CD4-positive, alpha-beta T cell treated with Interferon gamma for 1 hour (primary cell): ENCODE measurements at regions not wholly inside any gene's neighbourhood (a gene's known extent, or its start where the extent isn't known, plus 50 kb on each side); places are given as distances from the start of the nearest gene placed in this dataset.

ENCODE experiments used
- DNase-seq: peaks from one replicate; pipeline ENCODE4 v3.0.0-alpha.2; 2020

GRCh38 chr6:100944644-100945043, 63.5 kb upstream of the ASCC3 start:
- no peak for DNase-seq

GRCh38 chr6:100946021-100946540, 65.0 kb upstream of the ASCC3 start:
- DNase-seq = no peak

- DNase-seq = no peak
These were observed 65.6 kb upstream of the ASCC3 start for GRCh38 chr6:100946711-100947110.

GRCh38 chr6:100948381-100949133, 67.4 kb upstream of the ASCC3 start:
- DNase-seq = no peak

- DNase-seq = no peak
These were observed 70.9 kb upstream of the ASCC3 start for GRCh38 chr6:100952006-100952405.

GRCh38 chr6:100959280-100959679, 78.2 kb upstream of the ASCC3 start:
- no peak for DNase-seq

GRCh38 chr6:100962466-100962865, 81.3 kb upstream of the ASCC3 start:
- no peak for DNase-seq

GRCh38 chr6:100965067-100965466, 83.9 kb upstream of the ASCC3 start:
- DNase-seq = no peak

- no peak for DNase-seq
These were observed 87.8 kb upstream of the ASCC3 start for GRCh38 chr6:100968949-100969348.

GRCh38 chr6:100979267-100979666, 98.1 kb upstream of the ASCC3 start:
- no peak for DNase-seq

GRCh38 chr6:100980949-100981348, 99.8 kb upstream of the ASCC3 start:
- DNase-seq = no peak

GRCh38 chr6:100986921-100987320, 105.8 kb upstream of the ASCC3 start:
- no peak for DNase-seq

- DNase-seq = no peak
These were observed 106.4 kb upstream of the ASCC3 start for GRCh38 chr6:100987556-100987955.

- no peak for DNase-seq
These were observed 107.4 kb upstream of the ASCC3 start for GRCh38 chr6:100988391-100988984.

GRCh38 chr6:100990070-100990469, 108.9 kb upstream of the ASCC3 start:
- DNase-seq = no peak

GRCh38 chr6:100996409-100996808, 115.3 kb upstream of the ASCC3 start:
- no peak for DNase-seq

GRCh38 chr6:100998111-100998510, 117.0 kb upstream of the ASCC3 start:
- DNase-seq = no peak

- DNase-seq = no peak
These were observed 118.0 kb upstream of the ASCC3 start for GRCh38 chr6:100999034-100999597.

- no peak for DNase-seq
These were observed 119.2 kb upstream of the ASCC3 start for GRCh38 chr6:101000341-101000740.

- no peak for DNase-seq
These were observed 119.9 kb upstream of the ASCC3 start for GRCh38 chr6:101001012-101001411.

GRCh38 chr6:101001607-101002006, 120.5 kb upstream of the ASCC3 start:
- DNase-seq = no peak

GRCh38 chr6:101003075-101003474, 121.9 kb upstream of the ASCC3 start:
- no peak for DNase-seq

- peak; percentile 5 for DNase-seq
These were observed 130.1 kb upstream of the ASCC3 start for GRCh38 chr6:101011186-101011585.

GRCh38 chr6:101013612-101014195, 132.6 kb upstream of the ASCC3 start:
- DNase-seq = no peak
